ENCODE measurements at regions not wholly inside any gene's neighbourhood (a gene's known extent, or its start where the extent isn't known, plus 50 kb on each side); places are given as distances from the start of the nearest gene placed in this dataset.

- DNase-seq (ENCODE audit: low read depth, low spot score): no peak
Observed at GRCh38 chr2:12827721-12828120, 111.0 kb downstream of the TRIB2 start.

DNA sequence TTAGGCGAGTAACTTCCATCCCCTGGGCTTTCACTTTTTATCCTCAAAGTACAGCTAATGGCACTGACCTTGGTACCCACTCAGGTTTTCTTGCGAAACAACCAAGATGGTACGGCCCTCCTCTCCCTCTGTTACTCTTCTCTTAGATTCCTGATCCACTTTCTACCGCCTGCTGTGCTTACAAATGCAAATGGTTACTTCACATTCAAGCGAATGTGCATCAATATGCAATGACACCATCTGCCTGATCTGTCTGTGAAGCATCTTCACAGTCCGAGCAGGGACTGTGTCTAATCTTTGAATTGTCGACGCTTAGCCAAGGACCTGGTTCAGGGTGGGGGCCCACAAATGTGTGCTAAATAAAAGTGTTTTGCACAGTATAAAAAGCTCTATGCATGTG lies 112.2 kb downstream of the TRIB2 start:
- no peak for DNase-seq (ENCODE audit: low read depth, low spot score)

DNA sequence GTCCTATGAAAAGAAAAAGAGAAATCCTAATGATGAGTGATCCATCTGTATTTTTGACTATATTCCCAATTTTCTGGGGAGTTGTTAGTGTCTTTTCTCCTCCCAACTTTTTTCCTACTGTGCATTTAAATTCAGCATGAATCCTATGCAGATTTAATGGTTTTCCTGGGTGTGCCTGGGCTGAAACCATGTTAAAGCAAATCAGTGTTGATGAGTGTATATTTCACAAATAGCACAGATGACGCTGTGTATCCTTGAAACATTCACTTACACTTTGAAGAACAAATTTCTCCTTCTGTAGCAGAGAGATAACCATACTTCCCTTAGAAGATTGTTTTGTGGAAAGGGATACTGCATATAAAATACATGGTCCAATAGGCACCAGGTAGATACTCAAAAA lies 114.3 kb downstream of the TRIB2 start:
- DNase-seq (ENCODE audit: low read depth, low spot score): no peak

DNA sequence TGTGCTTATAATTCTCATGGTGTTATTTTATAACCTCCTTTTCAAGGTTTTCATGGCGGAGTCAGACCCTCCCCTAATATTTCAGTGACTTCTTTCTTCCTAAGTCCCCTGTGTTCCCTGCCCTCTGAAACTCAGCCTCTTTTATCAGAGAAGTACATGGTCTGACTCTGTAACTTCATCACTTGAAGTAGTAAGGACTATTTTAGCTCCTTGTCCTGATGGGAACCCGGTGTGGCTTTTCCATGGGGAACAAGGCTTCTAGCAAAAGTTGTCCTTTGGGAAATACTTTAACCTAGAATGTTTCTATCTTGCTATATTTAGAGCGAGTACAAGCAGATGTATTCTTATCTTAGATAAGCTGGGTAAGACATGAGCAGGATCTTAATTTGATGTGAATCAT lies 117.5 kb downstream of the TRIB2 start:
- DNase-seq (ENCODE audit: low read depth, low spot score): no peak

DNA sequence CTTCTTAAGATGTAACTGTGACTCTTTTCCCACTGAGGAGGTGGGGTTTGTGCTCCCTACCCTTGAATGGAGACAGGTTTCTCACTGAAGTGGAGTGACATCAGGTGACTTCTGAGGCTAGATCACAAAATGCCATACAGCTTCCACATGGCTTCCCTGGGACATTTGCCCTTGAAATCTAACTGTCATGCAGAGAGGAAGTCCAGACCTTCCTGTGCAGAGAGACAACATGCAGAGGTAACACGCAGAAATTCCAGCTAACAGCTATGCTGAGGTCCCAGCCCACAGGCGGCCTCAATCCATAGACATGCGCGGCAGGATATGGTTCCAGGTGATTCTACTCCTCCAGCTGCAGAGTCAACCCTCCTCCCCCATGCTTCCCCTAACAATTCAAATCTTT lies 119.0 kb downstream of the TRIB2 start:
- no peak for DNase-seq (ENCODE audit: low read depth, low spot score)

- DNase-seq (ENCODE audit: low read depth, low spot score): no peak
Observed at GRCh38 chr2:12839339-12839738, 122.6 kb downstream of the TRIB2 start.

DNA sequence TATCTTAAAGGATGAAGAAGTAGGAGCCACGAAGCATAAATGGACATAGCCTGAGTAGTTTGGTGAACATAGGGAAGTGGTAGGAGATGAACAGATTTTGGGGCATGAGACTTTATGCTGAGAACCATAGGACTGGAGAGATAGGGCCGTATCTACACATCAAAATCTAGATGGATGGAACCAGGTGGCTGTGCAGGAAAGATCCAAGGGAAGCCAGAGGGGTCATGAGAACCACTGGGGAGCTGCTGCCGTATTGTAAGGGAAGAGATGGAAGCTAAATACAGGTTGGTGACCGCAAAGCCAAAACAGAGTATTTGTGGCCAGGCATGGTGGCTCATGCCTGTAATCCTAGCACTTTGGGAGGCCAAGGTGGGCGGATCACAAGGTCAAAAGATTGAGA lies 124.3 kb downstream of the TRIB2 start:
- DNase-seq (ENCODE audit: low read depth, low spot score): no peak

GRCh38 chr2:12842917-12843316 lies 126.2 kb downstream of the TRIB2 start:
- no peak for DNase-seq (ENCODE audit: low read depth, low spot score)

DNA sequence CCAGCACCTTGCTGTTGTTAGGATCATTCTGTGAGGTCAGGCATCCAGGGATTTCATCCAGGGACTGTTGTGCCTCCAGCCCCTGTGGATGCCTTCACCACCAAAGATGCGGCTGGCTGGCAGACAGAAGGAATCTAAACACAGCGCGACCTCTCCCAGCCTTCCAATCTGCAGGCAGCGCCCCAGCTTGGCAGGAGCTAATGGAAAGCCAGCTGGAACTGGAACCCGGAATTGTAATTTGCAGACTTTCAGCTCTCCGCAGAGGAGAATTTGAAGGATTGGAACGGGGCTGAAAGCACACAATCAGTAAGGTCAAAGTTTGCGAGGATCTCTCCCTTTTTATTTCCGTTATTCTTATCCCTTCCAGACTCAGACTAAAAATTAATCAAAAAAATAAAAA lies 127.8 kb downstream of the TRIB2 start:
- no peak for DNase-seq (ENCODE audit: low read depth, low spot score)

DNA sequence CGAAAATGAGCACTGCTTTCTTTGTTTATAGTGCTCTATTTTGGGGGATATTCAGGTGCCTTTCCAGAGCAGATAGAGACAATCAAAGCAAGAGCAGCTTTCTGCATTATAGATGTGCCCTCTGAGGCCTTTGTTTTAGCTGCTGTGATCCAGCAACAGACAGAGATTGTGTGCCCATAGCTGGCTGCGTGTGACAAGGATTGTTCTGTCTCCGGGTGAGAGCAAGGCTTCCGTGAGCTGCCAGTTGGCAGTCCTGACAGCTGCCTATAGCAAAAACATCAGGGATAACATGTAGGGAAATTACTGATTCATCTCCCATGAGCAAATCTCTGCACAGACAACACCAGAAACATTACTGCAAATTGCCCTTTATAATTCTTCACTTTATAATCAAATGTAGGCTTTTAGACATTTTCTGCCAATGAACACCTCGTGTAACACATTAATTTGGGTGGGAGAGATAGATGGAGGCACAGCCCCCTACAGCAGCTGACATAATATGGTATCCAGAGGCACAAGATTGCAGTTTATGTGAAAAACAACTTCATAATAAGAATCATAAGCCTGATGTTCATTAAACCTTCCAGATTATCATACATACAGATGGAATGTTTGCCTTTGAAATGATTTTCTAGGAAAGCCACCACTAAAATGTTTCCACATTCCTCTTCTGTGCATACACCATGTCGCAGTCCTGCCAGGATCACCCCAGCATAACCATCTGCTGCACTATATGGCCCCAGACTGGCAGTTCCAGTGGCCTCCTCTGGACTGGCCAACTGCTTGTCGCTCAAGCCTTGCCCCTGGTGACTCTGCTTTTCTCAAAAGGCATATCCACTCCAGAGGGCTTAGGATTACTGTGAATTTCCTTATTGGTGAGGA lies 131.2 kb downstream of the TRIB2 start:
- no peak for DNase-seq (ENCODE audit: low read depth, low spot score)

DNA sequence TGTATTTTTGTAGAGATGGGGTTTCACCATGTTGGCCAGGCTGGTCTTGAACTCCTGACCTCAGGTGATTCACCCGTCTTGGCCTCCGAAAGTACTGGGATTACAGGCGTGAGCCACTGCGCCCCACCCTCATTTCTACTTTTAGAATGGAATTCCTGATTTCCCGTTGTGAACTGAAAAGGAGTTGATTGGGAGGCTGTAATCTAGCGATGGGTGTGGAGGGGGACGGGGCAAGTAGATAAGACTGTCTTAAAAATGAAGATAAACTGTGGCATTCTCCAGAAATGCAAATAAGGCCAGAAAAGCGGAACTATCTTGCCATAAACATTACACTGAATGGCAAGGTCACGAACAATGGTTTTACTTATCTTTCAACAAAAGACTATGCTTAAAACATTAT lies 135.4 kb downstream of the TRIB2 start:
- no peak for DNase-seq (ENCODE audit: low read depth, low spot score)

- DNase-seq (ENCODE audit: low read depth, low spot score): no peak
Observed at GRCh38 chr2:12854001-12854530, 137.3 kb downstream of the TRIB2 start.

- DNase-seq (ENCODE audit: low read depth, low spot score): no peak
Observed at GRCh38 chr2:12855508-12855907, 138.8 kb downstream of the TRIB2 start.

GRCh38 chr2:12856934-12857601 lies 140.3 kb downstream of the TRIB2 start:
- DNase-seq (ENCODE audit: low read depth, low spot score): peak; percentile 68

- DNase-seq (ENCODE audit: low read depth, low spot score): no peak
Observed at GRCh38 chr2:12857891-12858290, 141.2 kb downstream of the TRIB2 start.

- DNase-seq (ENCODE audit: low read depth, low spot score): no peak
Observed at GRCh38 chr2:12858786-12859185, 142.1 kb downstream of the TRIB2 start.

DNA sequence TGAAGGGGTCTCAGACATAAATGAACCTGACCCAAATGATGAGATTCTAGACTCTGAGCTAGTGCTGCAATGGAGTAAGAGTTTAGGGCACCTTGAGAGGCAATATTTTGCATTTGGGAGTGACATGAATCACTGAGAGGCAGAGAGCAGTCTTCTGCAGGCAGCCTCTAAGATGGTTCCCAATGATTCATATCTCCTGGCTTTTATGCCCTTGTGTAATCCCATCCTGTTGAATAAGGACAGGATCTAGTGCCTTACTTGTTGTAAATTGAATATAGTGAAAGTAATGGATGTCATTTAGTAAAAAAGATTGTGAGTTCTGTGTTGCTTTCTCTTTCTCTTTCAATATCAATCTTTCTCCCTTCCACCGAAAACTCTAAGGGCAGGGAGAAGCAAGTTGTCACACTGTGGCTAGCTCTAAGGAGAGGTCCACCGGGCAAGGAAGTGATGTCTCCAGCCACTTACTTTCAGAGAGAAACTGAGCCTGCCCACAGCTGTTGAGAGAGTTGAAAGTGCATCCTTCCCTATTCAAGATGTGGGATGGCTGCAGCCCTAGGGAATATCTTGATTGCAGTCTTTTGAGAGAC lies 144.7 kb downstream of the TRIB2 start:
- DNase-seq (ENCODE audit: low read depth, low spot score): no peak

- DNase-seq (ENCODE audit: low read depth, low spot score): no peak
Observed at GRCh38 chr2:12862541-12862940, 145.8 kb downstream of the TRIB2 start.

GRCh38 chr2:12863937-12864336 lies 147.2 kb downstream of the TRIB2 start:
- no peak for DNase-seq (ENCODE audit: low read depth, low spot score)

GRCh38 chr2:12867631-12868287 lies 151.0 kb downstream of the TRIB2 start:
- DNase-seq (ENCODE audit: low read depth, low spot score): no peak

DNA sequence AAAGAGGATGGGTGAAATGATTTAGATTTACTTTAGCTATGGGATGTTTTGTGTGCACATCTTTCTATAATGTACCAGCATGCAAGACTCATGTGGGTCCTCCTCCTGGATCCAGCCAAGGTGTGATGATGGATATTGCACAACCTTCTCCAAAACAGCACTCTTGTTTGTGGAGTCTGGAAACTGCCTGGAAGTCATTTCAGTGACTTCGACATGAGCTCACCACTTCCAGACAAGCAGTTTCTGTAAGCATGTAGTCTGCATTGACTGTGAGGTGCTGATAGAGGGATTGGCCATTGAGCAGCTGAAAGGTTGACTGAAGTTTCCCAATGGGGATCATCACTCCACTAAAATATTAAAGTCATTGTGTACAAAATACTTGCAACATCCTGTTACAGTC lies 154.0 kb downstream of the TRIB2 start:
- DNase-seq (ENCODE audit: low read depth, low spot score): no peak

Measured in pulmonary artery endothelial cell (primary cell).